D721Med (cell line): ENCODE measurements at regions not wholly inside any gene's neighbourhood (a gene's known extent, or its start where the extent isn't known, plus 50 kb on each side); places are given as distances from the start of the nearest gene placed in this dataset.

Experiments used
- DNase-seq: peaks from one replicate; pipeline ENCODE4 v3.0.0; 2011; ENCODE audit warnings: low spot score; ENCODE audit not compliant: insufficient read length
- FAIRE-seq: peaks from 2 replicates; lab custom pipeline; 2011; peaks lifted over from hg19 to GRCh38; lab: Jason Lieb, UNC
- TF ChIP-seq, protein P1 (sequence below): IDR thresholded peaks from 2 replicates; pipeline ENCODE4 v1.5.1; 2012; ENCODE audit warnings: mild to moderate bottlenecking, control low read depth; ENCODE audit not compliant: insufficient read depth; ENCODE audit errors: missing control alignments

DNA sequence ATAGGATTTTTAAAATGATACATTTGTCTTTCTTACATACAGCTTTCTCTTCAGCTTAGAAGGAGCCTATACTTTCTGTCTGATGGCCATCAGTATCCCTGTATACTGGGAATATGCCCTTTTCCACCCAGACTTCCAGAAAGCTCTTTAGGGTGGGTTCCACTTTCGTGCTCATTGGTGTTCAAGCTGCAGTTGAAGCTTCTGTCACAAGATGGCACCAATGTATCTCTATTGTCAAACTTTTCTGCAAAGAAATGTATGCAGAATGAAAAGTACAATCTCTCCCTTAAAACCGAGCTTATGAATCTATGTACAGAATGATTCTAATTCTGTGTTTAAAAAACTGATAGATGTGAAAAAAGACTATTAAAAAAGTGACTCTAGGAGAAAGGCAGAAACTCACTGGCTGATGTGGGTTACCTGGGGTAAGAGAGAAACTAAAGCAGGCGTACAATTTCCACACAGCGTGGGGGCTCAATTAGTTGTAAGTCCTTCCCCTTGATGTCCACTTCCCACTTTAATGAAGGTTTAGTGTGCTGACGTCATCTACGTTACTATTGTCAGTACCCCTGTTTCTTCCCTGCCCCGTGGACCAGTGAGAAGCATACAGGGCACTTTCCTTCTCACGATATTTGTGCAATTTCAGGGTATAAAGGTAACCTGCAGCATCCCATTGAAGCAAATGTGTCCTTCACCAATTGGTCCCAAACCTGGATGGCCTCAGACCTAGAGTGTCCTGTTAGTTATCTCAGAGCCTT, 57.3 kb upstream of the TCEAL2 start:
- DNase-seq: no peak
- TF ChIP-seq, protein P1, sequence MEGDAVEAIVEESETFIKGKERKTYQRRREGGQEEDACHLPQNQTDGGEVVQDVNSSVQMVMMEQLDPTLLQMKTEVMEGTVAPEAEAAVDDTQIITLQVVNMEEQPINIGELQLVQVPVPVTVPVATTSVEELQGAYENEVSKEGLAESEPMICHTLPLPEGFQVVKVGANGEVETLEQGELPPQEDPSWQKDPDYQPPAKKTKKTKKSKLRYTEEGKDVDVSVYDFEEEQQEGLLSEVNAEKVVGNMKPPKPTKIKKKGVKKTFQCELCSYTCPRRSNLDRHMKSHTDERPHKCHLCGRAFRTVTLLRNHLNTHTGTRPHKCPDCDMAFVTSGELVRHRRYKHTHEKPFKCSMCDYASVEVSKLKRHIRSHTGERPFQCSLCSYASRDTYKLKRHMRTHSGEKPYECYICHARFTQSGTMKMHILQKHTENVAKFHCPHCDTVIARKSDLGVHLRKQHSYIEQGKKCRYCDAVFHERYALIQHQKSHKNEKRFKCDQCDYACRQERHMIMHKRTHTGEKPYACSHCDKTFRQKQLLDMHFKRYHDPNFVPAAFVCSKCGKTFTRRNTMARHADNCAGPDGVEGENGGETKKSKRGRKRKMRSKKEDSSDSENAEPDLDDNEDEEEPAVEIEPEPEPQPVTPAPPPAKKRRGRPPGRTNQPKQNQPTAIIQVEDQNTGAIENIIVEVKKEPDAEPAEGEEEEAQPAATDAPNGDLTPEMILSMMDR: peak; percentile 26
- FAIRE-seq: no peak

DNA sequence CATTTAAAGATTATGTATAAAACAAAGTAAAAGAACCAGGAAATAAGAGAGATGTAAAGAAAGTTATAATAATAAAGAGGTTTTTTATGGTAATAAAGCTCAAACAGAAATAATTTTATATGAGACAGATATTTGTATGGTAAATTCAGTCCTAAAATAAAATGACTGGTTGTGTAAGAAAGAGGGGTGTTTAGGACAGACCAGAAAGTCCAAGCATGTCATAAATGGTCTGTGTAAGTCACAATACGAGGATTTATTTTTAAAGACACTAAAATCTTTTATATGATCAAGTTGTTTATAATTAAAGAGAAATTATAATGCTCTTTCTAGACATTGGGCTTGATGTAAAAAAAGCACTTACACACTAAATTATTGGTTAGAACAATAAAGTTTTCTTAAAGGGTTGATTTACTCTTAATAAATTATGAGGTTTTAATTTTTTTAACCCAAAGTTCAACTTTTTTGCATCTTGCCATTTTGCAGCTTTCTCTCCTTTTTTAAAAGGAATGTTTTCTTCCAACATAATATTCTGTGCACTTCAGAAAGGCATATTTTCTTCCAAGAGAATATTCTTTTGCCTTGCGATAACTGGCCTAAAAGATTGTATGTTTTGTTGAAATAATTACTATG, 61.9 kb upstream of the TCEAL2 start:
- FAIRE-seq (no peak), DNase-seq (no peak)
- TF ChIP-seq, protein P1: no peak

DNA sequence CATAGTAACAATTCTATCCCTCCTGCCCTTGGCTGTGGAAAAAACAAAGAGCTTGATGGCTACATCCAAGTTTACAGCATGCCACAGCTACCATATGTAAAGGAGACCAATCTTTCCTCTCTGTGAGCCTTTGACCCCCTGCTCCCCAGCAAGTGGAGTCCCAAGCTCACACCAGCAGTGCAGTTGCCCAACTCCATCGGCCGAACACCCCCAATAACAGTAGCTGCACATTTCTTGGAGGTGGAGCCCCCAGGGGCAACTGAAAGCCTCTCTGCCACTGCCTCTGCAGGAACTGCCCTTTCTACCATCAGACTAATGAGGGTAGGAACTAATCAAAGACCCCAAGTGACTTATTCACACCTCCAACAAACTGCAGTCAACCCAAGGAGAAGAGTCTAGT, 81.0 kb upstream of the TCEAL2 start:
- no peak for DNase-seq
- no peak for FAIRE-seq
- TF ChIP-seq, protein P1: no peak

DNA sequence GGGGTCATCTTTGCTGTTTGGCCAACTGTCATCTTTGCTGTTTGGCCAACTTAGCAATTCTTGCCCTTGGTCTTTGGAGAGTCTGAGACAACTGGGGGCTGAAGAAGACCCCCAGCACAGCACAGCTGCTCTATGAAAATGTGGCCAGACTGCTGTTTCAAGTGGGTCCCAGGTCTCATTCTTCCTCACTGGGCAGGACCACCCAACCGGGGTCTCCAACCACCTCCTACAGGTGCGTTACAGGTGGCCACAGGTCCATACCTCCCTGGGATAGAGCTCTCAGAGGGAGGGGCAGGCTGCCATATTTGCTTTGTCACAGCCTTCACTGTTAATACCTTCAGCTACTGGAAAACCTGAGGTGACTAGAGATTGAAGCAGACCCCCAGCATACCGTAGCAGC, 82.1 kb upstream of the TCEAL2 start:
- TF ChIP-seq, protein P1: no peak
- no peak for DNase-seq
- FAIRE-seq: no peak

DNA sequence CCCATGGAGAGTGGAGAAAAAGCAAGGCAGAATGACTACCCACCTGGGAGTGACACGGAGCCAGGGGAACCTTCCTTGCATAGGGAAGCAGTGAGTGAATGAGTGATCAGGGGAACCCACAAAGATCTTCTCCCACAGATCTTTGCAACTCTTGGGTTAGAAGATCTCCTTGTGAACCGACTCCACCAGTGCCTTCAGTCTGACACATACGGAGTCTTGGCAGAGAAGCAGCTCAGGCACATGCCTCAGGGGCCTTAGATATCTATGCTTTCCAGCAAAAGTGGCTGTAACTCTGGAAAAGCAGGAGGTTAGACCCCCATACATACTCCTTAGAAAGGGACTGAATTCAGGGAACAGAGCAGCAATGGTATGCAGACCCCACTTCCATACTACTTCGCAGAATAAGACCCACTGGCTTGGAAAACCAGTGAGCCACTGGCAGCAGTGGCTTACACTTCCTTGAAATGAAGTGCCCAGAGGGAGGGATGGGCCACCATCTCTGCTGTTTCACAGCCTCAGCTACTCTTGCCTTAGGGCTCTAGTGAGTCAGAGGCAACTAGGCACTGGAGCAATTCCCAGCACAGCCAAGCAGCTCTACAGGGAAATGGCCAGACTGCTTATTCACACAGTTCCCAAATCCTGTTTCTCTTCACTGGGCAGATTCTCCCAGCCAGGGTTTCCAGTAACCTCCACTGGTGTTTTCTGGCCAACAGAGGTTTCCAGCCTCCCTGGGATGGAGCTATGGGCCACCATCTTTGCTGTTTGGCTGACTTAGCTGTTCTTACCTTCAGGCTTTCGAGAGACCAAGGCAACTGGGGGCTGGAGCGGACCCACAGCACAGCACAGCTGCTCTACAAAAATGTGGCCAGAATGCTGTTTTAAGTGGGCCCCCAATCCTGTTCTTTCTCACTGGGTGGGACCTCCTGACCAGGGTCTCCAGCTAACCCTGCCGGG, 82.8 kb upstream of the TCEAL2 start:
- FAIRE-seq (no peak), DNase-seq (no peak)
- TF ChIP-seq, protein P1: no peak

DNA sequence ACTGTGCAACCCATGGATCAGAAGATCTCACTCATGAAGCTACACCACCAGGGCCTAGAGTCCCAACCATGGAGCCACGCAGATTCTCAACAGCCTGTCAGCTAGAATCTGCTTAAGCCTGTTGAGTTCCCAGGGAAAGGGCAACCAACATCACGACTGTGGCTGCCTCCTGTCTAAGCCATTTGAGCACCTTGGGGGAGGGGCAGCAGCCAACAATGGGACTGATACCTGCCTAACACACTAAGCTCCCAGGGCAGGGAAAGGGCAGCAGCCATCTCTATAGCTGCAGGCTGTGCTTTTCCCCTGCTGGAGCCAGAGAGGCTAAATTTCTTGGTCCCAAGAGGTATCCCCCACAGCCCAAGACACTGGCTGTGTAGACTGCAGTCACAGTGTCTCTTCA, 96.5 kb upstream of the TCEAL2 start:
- FAIRE-seq: no peak
- no peak for DNase-seq
- TF ChIP-seq, protein P1: no peak
